Pancreas (tissue), 10 donors: ENCODE measurements at regions not wholly inside any gene's neighbourhood (a gene's known extent, or its start where the extent isn't known, plus 50 kb on each side); places are given as distances from the start of the nearest gene placed in this dataset.

Experiments
- ATAC-seq, 4 donors: fragments of 200-7000 bp; cut with Tn5 transposase; one replicate each; pipeline versions ENCODE4 v1.8.0 to v1.9.1; 2020; ENCODE audit warnings: mild to moderate bottlenecking in 4 of 4, moderate library complexity in 4 of 4
- DNase-seq, 6 donors: peaks; one replicate each; pipeline ENCODE4 v3.0.0-alpha.2; 2020
- FAIRE-seq: peaks from 2 replicates; lab custom pipeline; 2012; peaks lifted over from hg19 to GRCh38; lab: Jason Lieb, UNC
- H3K27ac ChIP-seq, 4 donors: fragments of 200-600 bp; sonication (generic); 1 replicate in 3 of 4; 2 replicates in 1 of 4; pipeline versions ENCODE4 v1.5.0 to v1.8.0; 2020
- H3K27me3 ChIP-seq, 4 donors: fragments of 200-600 bp; one replicate each; pipeline ENCODE4 v1.8.0; 2021
- H3K36me3 ChIP-seq, 3 donors: fragments of 200-600 bp; sonication (generic) in 1 of 3; one replicate each; pipeline versions ENCODE4 v1.5.0 to v1.8.0; 2020 to 2021
- H3K4me1 ChIP-seq, 3 donors: fragments of 200-600 bp; one replicate each; pipeline ENCODE4 v1.8.0; 2021
- H3K4me3 ChIP-seq, 4 donors: fragments of 200-600 bp; sonication (generic) in 2 of 4; one replicate each; pipeline versions ENCODE4 v1.5.0 to v1.8.0; 2020 to 2021
- H3K9me3 ChIP-seq, 4 donors: fragments of 200-600 bp; one replicate each; pipeline ENCODE4 v1.8.0; 2021
- WGBS, 2 donors: extraction: QIAGEN DNeasy Blood & Tissue Kit; methylation state at CpG; one replicate each; pipeline ENCODE4 v1.1.7; 2013; 5-methylcytosine and 5-hydroxymethylcytosine counted together
- intact Hi-C, 3 donors: fragments of 100-400 bp; cut with DNase I; formaldehyde crosslinking; loops; one replicate each; pipeline versions ENCODE4 v1.11.1 to v1.14.2; 2022
- TF ChIP-seq, protein P1 (sequence below), 4 donors: fragments of 200-600 bp; sonication (generic) in 3 of 4; IDR thresholded peaks; one replicate each; pipeline versions ENCODE4 v1.5.0 to v1.8.0; 2021; ENCODE audit warnings: antibody characterized with exemption in 4 of 4
- donor health status: healthy with polysubstance abuse.
- donor health status: DM: no; HTN: no; CAD: no; lungs with moderate emphysema.
- donor health status: DM: no; HTN: no; CAD: no.
- donor health status: control.
- donor health status: control.
- donor health status: Bipolar disorder and iron deficiency.
- donor health status: DM: yes; HTN: yes; CAD: no.
- donor health status: DM: no; HTN: no; CAD: no.
- donor health status: DM: no; HTN: no; CAD: no.
- donor health status: DM: yes; HTN: yes; CAD: no.

- no peak for FAIRE-seq
- Histone ChIP-seq H3K27me3 (no peaks in the 10 kb centered on the region), H3K9me3 (no peaks in the 10 kb centered on the region), H3K27ac (peak overlapping the region in 3 of 4 donors; percentile 9 to 34 (median 33)), H3K4me1 (no peaks in the 10 kb centered on the region), H3K4me3 (peak overlapping the region in 3 of 4 donors; percentile 20 to 53 (median 29)), H3K36me3 (no peaks in the 10 kb centered on the region)
- TF ChIP-seq, protein P1, sequence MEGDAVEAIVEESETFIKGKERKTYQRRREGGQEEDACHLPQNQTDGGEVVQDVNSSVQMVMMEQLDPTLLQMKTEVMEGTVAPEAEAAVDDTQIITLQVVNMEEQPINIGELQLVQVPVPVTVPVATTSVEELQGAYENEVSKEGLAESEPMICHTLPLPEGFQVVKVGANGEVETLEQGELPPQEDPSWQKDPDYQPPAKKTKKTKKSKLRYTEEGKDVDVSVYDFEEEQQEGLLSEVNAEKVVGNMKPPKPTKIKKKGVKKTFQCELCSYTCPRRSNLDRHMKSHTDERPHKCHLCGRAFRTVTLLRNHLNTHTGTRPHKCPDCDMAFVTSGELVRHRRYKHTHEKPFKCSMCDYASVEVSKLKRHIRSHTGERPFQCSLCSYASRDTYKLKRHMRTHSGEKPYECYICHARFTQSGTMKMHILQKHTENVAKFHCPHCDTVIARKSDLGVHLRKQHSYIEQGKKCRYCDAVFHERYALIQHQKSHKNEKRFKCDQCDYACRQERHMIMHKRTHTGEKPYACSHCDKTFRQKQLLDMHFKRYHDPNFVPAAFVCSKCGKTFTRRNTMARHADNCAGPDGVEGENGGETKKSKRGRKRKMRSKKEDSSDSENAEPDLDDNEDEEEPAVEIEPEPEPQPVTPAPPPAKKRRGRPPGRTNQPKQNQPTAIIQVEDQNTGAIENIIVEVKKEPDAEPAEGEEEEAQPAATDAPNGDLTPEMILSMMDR (IDR thresholded peaks at IDR 0.05) = no peak
- intact Hi-C loops = no loop called here
- WGBS, 2 donors = 20 to 21% methylated on average over 29 of the region's 29 CpGs
- no peak for DNase-seq
- ATAC-seq = peak in 3 of 4 donors; percentile 8 to 54 (median 28)
Measured at GRCh38 chrX:40267334-40268187, 169.8 kb upstream of the BCOR start.

DNA sequence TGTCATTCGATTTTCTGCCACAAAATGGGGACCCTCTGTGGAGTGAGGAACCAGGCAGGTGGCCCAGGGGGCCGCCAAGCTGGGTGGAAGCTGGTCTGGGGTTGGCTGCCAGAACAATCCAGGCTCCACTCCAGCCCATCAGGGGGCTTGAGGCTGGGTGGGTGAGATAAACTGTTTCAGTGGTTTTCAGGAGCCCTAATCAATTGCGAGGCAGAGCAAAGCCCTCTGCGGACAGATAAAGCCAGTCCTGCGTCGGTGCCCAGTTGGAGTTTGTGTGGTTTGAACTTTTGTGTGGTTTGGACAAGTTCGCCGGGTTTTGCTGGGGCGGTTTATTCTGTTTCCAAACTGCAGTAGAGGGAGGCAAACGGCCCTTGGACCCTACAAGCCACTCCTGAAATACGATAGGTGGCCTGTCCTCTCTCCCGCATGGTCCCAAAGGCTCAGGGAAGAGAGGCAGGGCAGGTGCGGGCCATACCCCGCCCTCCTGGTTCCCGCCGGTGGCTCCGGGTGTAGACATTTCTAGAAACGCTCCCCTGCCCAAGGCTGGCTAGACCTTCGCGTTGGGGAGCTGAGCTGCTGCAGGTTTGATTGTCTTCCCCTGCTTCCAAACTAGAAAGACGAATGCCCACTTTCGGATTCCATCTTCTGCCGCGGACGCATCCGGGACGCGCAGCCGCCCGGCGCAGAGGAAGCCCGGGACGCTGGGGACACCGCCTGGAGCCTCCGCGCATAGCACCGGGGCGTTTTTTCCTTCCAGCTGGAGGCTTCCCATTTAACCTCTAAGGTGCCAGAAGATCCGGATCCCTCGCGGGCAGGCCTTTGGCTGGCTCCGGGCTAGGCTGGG is 169.0 kb upstream of the BCOR start:
- WGBS, 2 donors = 4 to 9% methylated on average over 41 to 42 of the region's 42 CpGs
- ATAC-seq (peak; percentile 90 to 97 (median 96)), FAIRE-seq (no peak), DNase-seq (peak; percentile 49 to 84 (median 72))
- intact Hi-C loops = no loop called here
- no peaks in the 10 kb centered on the region for H3K4me1 ChIP-seq
- H3K27me3 ChIP-seq = no peaks in the 10 kb centered on the region
- peak overlapping the region in 3 of 4 donors; percentile 20 to 53 (median 29) for H3K4me3 ChIP-seq
- no peaks in the 10 kb centered on the region for H3K9me3 ChIP-seq
- peak overlapping the region in 3 of 4 donors; percentile 9 to 34 (median 33) for H3K27ac ChIP-seq
- H3K36me3 ChIP-seq = no peaks in the 10 kb centered on the region
- TF ChIP-seq, protein P1 (IDR thresholded peaks at IDR 0.05) = peak; percentile 10 to 53 (median 42)

DNA sequence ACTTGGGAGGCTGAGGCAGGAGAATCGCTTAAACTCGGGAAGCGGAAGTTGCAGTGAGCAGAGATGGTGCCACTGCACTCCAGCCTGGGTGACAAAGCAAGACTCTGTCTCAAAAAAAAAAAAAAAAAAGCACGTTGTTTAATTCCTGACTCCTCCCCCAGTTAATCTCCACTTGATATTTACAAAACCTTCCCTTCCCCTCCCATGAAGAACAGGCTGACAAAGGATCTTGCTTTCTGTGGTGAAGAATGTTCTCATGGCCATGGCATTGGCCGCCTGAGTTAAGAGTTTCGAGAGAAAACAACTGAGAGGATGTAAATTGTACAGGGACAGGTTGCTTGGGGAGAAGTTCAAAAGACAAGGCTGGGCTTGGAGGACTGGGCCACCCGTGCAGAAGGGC is 168.2 kb upstream of the BCOR start:
- no peak for DNase-seq
- Histone ChIP-seq H3K4me3 (no peak overlapping the region), H3K9me3 (no peaks in the 10 kb centered on the region), H3K4me1 (no peaks in the 10 kb centered on the region), H3K36me3 (no peaks in the 10 kb centered on the region), H3K27me3 (no peaks in the 10 kb centered on the region), H3K27ac (no peak overlapping the region)
- TF ChIP-seq, protein P1 (IDR thresholded peaks at IDR 0.05) = no peak
- FAIRE-seq = no peak
- WGBS, 2 donors = 61 to 68% methylated on average over 6 to 7 of the region's 7 CpGs
- ATAC-seq = no peak
- intact Hi-C loops = no loop called here

DNA sequence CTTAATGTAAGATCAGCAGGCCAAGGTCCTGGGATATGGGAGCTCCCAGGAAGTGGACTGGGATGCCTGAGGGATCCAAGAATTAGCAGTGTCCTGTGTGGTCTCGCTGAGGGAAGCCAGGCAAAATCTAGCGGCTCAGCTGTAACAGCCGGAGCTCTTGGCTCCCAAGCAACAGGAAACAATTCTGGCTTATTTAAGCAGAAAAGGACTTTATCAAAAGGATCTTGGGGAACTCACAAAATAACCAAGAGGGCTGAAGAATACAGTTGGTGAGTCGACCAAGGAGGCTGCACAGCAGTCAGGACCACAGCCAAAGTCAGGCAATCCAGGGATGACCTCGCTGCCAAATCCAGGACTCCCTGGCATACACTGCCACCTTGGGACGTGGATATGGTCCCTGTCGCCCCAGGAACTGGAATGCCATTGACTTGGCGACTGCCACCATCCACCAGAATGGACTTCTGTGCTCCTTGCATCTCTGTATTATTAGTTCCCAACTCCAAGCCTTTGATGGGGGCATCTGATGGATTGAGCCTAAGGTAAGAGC is 165.3 kb upstream of the BCOR start:
- Histone ChIP-seq H3K27ac (no peak overlapping the region), H3K4me1 (no peaks in the 10 kb centered on the region), H3K4me3 (no peak overlapping the region), H3K27me3 (no peaks in the 10 kb centered on the region), H3K9me3 (no peaks in the 10 kb centered on the region), H3K36me3 (no peaks in the 10 kb centered on the region)
- ATAC-seq = no peak
- peak in 1 of 6 donors; percentile 13 for DNase-seq
- intact Hi-C loops = no loop called here
- no peak for FAIRE-seq
- WGBS, 2 donors = 48 to 55% methylated on average over 8 of the region's 8 CpGs
- TF ChIP-seq, protein P1 (IDR thresholded peaks at IDR 0.05) = no peak
